Choroid plexus epithelial cell (primary cell): ENCODE measurements at regions not wholly inside any gene's neighbourhood (a gene's known extent, or its start where the extent isn't known, plus 50 kb on each side); places are given as distances from the start of the nearest gene placed in this dataset.
A peak's percentile ranks its signal among the peaks of the same experiment; 100 is the strongest.

ENCODE experiments used
- DNase-seq: peaks from one replicate; pipeline ENCODE4 v3.0.0-alpha.2; 2010; ENCODE audit warnings: low read depth
- H3K4me3 ChIP-seq: 2 replicates; pipeline ENCODE4 v1.5.1; 2011; ENCODE audit warnings: low read depth, mild to moderate bottlenecking, control low read depth, low read length, moderate library complexity
- TF ChIP-seq, protein P1 (sequence below): conservative IDR thresholded peaks from 2 replicates; pipeline ENCODE4 v1.5.1; 2011; ENCODE audit warnings: low read depth, mild to moderate bottlenecking, control low read depth, inconsistent platforms, low read length, moderate library complexity

DNA sequence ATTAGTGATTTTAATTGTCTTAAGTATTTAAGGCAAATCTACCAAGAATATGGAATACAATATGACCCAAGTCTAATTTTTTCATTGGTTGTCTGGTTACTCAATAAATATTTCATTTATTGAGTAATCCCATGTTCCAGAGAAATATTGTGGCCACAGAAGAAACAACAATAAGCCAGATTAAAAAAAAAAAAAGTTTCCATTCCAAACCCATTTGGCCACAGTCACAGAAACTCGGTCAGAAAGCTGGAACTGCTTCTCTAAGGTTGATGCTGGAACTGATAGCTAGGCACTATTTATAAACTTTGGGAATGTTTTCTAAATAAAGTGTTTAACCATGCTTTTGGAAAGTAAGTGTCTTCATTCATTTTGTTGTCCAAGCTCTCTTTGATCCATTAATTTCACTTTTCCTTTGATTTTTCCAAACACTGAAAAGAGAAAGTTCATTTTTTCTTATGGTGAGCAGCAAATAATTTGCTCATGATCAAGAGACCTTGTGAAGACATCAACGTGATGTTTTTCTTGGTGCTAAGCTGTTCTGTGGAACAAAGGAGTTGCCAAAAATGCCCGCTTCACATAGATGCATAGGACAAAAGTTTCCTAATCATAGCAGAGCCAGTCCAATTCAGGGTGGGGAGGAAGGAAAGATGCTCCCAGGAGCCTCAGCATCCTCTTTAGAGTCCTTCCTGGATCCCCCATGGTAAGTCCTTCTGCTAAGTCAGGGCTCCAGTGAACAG, 72.1 kb upstream of the CCBE1 start:
- peak; percentile 72 for DNase-seq
- H3K4me3 ChIP-seq = no peak overlapping the region
- TF ChIP-seq, protein P1, sequence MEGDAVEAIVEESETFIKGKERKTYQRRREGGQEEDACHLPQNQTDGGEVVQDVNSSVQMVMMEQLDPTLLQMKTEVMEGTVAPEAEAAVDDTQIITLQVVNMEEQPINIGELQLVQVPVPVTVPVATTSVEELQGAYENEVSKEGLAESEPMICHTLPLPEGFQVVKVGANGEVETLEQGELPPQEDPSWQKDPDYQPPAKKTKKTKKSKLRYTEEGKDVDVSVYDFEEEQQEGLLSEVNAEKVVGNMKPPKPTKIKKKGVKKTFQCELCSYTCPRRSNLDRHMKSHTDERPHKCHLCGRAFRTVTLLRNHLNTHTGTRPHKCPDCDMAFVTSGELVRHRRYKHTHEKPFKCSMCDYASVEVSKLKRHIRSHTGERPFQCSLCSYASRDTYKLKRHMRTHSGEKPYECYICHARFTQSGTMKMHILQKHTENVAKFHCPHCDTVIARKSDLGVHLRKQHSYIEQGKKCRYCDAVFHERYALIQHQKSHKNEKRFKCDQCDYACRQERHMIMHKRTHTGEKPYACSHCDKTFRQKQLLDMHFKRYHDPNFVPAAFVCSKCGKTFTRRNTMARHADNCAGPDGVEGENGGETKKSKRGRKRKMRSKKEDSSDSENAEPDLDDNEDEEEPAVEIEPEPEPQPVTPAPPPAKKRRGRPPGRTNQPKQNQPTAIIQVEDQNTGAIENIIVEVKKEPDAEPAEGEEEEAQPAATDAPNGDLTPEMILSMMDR = no peak

DNA sequence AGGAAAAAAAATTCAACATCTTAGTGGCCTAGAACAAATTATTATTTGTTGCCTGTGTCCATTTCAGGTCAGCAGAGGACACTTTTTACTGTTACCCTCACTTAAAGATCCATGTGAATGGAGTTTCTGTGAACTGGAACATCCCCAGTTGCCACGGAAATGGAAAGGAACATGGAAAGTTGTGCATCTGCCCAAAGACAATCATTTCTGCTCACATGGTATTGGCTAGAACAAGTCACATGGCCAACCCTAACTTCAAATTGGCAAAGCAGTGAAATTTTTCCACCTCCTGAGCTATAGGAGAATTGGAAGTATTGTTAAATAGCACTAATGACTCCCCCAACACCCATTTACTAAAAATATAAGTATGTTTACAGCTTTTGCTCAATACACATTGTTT, 71.2 kb upstream of the CCBE1 start:
- no peak overlapping the region for H3K4me3 ChIP-seq
- no peak for DNase-seq
- TF ChIP-seq, protein P1 = no peak

DNA sequence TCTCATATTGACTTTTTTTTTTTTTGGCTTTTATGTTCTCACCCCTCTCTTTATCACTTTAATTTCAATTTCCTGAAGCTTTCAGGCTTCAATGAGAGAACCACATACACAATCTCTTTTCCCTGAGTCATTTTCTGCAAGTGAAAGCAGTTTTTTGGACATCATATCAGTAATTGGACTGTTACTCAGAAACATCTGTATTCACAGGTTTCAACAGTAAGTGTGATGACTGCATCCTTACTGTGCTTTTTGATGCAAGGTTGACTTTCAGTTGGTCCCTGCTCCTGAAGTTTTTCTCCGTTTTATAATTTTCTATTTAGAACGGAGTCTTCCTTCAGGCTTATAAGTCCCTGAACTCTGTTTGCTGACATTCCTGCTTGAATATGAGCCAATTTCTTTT, 70.5 kb upstream of the CCBE1 start:
- H3K4me3 ChIP-seq = no peak overlapping the region
- peak; percentile 52 for DNase-seq
- TF ChIP-seq, protein P1 = no peak

DNA sequence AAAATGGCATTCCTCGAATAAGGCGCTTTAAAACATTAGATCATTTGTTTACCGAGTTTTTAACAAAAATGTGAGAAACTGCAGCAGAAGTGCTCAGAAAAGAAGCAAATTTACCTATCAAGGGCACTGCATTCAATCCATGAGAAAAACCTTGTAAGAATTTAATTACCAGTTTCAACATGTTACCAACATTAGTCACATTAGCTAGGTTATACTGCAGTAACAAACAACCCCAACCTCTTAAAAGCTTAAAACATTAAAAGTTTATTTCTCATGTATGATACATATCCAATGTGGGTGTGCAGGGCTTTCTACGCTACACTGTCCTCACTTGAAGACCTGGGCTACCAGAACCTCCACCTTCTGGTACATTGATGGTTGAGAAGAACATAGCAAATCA, 68.1 kb upstream of the CCBE1 start:
- DNase-seq = no peak
- no peak overlapping the region for H3K4me3 ChIP-seq
- TF ChIP-seq, protein P1 = no peak

DNA sequence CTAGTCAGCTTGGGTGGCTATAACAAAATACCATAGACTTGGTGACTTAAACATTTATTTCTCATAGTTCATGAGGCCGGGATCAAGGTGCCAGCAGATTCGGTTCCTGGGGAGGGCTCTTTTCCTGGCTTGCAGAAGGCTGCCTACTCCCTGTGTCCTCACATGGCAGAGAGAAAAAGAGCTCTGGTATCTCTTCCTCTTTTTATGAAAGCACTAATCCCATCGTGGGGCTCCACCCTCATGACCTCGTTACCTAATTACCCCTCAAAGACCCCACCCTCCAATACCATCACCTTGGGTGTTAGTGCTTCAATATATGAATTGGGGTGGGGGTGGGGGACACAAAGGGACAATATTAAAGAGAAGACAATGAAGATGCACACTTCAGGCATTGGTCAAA, 67.1 kb upstream of the CCBE1 start:
- no peak overlapping the region for H3K4me3 ChIP-seq
- no peak for DNase-seq
- TF ChIP-seq, protein P1 = no peak

DNA sequence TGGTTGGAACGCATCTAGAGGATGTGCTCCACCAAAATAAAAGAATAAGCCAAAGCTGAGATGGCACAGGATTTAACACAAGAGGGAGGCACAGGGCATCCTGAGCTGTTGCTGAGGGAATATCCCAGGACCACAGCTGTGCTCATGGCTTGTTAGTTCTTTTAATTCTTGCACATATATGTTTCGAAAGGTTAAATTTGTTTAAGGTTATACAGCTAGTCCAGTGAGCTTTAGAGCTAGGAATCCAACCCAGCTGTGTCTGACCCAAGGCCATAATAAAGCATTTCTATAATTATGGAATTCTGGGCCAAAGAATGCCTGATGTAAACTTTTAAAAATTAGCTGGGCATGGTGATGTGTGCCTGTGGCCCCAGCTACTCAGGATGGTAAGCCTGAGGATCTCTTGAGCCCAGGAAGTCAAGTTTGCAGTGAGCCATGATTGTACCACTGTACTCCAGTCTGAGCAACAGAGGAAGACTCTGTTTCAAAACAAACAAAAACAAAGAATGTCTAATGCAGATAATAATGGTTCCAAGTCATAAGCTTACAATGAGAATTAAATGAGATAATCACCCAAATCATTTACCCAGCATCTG, 66.4 kb upstream of the CCBE1 start:
- TF ChIP-seq, protein P1 = no peak
- no peak overlapping the region for H3K4me3 ChIP-seq
- no peak for DNase-seq
